ENCODE measurements at regions not wholly inside any gene's neighbourhood (a gene's known extent, or its start where the extent isn't known, plus 50 kb on each side); places are given as distances from the start of the nearest gene placed in this dataset.

GRCh38 chr7:69177461-69177861 lies 420.8 kb upstream of the AUTS2 start:
- TF ChIP-seq CTCF (IDR thresholded peaks at IDR 0.05; ENCODE audit: borderline replicate concordance, extremely low read depth, low read length, poor library complexity, severe bottlenecking) (no peak), EZH2 (IDR thresholded peaks at IDR 0.05; ENCODE audit: borderline replicate concordance, low read depth, low read length, severe bottlenecking) (no peak)

All from DND-41 (cell line).